HAP-1 (cell line): ENCODE measurements at regions not wholly inside any gene's neighbourhood (a gene's known extent, or its start where the extent isn't known, plus 50 kb on each side); places are given as distances from the start of the nearest gene placed in this dataset.
A peak's percentile ranks its signal among the peaks of the same experiment; 100 is the strongest.
"Not testable (repeated sequence)": the region's sequence is repeated elsewhere in the genome, so short reads cannot be mapped to it uniquely, and the experiment has no call there.

Experiments
- DNase-seq, 2 experiments: peaks; one replicate each; pipeline ENCODE4 v3.0.0-alpha.2; 2016 to 2020; ENCODE audit warnings: low spot score in 2 of 2
- H3K27me3 ChIP-seq: fragments of 250-450 bp; sonication (Bioruptor Pico); 2 replicates; pipeline ENCODE4 v1.5.1; 2020; ENCODE audit warnings: low read depth, mild to moderate bottlenecking, moderate library complexity
- H3K36me3 ChIP-seq: fragments of 250-450 bp; sonication (Bioruptor Pico); replicated peaks from 2 replicates; pipeline ENCODE4 v1.5.1; 2020; ENCODE audit warnings: mild to moderate bottlenecking
- H3K4me1 ChIP-seq: fragments of 250-450 bp; sonication (Bioruptor Pico); 2 replicates; pipeline ENCODE4 v1.5.1; 2020; ENCODE audit warnings: mild to moderate bottlenecking
- H3K4me3 ChIP-seq: fragments of 250-450 bp; sonication (Bioruptor Pico); 2 replicates; pipeline ENCODE4 v1.5.1; 2020; ENCODE audit warnings: mild to moderate bottlenecking, moderate library complexity
- H3K9me3 ChIP-seq: fragments of 250-450 bp; sonication (Bioruptor Pico); 2 replicates; pipeline ENCODE4 v1.5.1; 2020; ENCODE audit warnings: mild to moderate bottlenecking, moderate library complexity
- in situ Hi-C: fragments of 300-500 bp; cut with MboI; formaldehyde crosslinking; loops from 3 replicates; pipeline ENCODE4 v1.14.3; 2020; ENCODE audit warnings: low sequenced_read_pairs, inconsistent platforms, mixed read lengths

DNA sequence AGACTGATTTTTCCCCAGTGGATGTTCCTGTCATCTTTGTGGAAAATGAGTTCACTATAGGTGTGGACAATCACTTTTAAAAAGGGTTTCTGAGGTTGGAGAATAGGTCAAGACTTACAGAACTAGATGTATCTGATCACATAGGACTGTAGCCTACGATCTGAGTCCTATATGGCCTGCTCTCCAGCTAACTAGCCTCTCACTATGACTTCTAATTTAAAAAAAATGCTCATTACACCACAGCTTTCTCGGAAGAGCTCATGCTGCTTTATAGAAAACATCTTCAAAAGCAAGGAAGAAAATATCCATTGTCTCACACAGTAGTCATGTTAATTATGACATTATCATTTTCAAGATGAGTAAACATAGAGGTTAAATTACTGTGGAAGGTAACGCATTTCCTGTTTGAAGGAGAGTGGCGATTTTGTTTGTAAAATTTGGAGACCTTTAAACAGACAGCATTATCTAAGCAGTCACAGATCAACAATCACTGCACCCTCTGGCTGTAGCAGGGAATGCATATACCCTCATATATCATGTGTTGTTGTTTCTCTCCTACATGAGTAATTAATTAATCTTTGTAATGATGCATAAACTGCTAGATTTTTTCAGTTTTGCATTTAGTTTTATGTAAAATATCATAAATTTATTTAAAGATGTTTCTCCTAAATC, 573.7 kb downstream of the GABRG2 start:
- no peaks in the 10 kb centered on the region for H3K9me3 ChIP-seq
- H3K4me1 ChIP-seq = no peaks in the 10 kb centered on the region
- no peak overlapping the region for H3K4me3 ChIP-seq
- in situ Hi-C loops = no loop called here
- H3K27me3 ChIP-seq = no peaks in the 10 kb centered on the region
- DNase-seq = no peak
- H3K36me3 ChIP-seq = no peaks in the 10 kb centered on the region

DNA sequence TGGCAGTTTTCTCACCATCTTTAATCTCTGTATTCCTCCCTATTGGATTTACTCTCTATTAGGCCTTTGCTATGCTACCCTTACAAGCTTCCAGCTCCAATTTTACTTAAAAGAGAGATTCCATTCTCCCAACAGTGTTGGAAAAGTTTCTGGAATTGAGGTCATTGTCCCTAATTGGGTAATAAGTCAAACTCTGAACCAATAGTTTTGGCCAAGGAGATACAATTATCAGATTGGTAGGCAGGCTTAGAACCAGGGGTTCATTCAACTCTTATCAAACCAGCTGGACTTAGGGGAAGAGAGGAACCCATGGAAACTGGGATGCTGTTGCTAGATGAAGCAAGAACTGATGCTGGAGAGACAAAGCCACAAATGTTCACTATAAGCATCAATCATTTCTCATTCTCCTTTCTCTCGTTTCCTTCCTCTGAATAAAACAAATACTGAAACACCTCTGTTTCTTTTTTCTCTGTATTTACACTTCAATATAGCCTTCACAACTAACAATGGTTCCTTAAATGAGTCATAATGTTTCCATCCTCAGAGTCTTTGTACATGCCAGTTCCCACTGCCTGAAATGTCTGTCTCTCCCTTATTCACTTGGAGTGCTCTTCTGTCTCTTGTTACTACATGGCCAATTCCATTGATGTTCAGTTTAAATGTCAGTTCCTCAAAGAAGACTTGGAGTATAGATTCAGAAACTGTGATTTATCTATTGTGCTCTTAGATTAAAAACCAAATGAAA, 587.3 kb downstream of the GABRG2 start:
- no peaks in the 10 kb centered on the region for H3K4me1 ChIP-seq
- no peaks in the 10 kb centered on the region for H3K9me3 ChIP-seq
- H3K4me3 ChIP-seq = no peak overlapping the region
- DNase-seq = no peak
- no peaks in the 10 kb centered on the region for H3K36me3 ChIP-seq
- in situ Hi-C loops = no loop called here
- no peaks in the 10 kb centered on the region for H3K27me3 ChIP-seq

DNA sequence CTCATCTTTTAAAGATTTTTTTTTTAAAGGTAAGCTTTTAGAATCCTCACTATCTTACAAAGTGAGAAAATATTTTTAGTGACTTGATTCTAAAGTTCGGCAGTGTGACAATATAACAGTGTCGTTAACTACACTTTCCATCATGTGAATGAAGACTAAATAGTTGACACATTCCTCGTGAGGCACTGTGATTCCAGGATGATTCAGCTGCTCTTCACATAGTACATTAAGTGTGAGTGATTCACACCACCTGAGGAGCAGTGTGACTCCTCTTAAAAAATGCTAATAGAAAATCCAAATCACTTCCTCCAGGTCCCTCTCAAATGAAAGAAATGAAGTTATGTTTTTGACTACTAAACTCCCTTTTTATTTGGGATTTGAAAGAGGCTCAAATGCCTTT, 589.5 kb downstream of the GABRG2 start:
- H3K4me3 ChIP-seq = no peak overlapping the region
- no peak for DNase-seq
- in situ Hi-C loops = no loop called here
- H3K4me1 ChIP-seq = no peaks in the 10 kb centered on the region
- H3K36me3 ChIP-seq = no peaks in the 10 kb centered on the region
- H3K27me3 ChIP-seq = no peaks in the 10 kb centered on the region
- no peaks in the 10 kb centered on the region for H3K9me3 ChIP-seq

DNA sequence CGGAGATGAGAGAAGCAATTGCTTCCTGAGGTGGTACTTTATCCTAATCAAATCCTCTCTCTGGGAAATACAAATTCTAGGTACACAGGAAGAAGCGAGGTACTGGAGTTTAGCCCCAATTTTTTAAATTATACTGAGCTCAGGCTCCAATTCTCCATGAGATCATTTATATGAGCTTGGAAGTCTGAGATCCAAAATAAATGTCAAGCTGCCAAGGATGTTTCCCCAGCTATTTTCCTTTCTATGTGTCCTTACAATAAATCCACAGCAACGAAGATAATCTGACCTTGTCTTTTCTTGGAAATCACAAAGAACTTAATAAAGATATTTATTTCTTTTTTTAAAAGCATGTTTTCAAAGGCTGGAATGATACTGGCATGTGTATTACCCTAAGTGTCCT, 597.3 kb downstream of the GABRG2 start:
- H3K4me1 ChIP-seq = no peaks in the 10 kb centered on the region
- no peaks in the 10 kb centered on the region for H3K27me3 ChIP-seq
- H3K9me3 ChIP-seq = no peaks in the 10 kb centered on the region
- no peak overlapping the region for H3K4me3 ChIP-seq
- DNase-seq = no peak
- H3K36me3 ChIP-seq = no peaks in the 10 kb centered on the region
- in situ Hi-C loops = no loop called here

DNA sequence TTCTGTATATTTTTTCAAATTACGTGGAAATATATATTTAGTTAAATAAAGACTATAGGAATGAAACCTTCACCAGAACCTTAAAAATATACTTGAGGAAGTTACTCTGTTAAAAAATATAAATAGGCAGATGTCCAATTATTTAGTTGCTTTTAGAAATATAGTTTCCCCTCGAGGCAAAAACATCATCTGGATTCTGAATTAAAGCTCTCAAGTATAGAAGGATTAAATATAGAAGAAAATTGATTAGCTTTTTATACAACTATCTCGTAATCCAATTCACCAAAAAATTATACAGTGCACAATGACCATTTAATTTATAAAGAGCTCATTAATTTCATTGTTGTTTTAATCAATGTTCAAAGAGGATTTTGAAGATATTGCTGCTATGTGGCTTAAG, 601.4 kb downstream of the GABRG2 start:
- Histone ChIP-seq H3K27me3 (no peaks in the 10 kb centered on the region), H3K9me3 (no peaks in the 10 kb centered on the region), H3K4me1 (no peaks in the 10 kb centered on the region), H3K36me3 (no peaks in the 10 kb centered on the region), H3K4me3 (no peak overlapping the region)
- in situ Hi-C loops = no loop called here
- DNase-seq = no peak

DNA sequence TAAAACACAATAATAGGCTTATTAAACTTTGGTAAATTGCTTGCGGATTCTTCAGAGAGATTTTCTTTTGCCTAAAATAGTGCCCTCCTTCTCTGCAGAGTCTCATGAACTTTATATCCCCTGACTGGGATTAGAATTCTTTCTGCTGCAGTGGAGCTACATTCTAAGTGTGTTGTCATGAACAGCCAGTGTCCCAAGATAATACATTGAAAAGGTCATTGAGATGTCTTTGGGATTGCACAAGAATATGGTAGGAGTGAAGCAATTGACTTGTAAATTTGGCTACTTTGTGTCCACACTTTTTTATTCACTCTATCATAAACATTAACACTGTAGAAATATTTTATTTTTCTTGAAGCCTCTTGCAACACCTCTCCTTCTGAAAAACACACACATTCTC, 604.5 kb downstream of the GABRG2 start:
- no peak overlapping the region for H3K4me3 ChIP-seq
- no peaks in the 10 kb centered on the region for H3K27me3 ChIP-seq
- no peaks in the 10 kb centered on the region for H3K4me1 ChIP-seq
- in situ Hi-C loops = no loop called here
- no peaks in the 10 kb centered on the region for H3K9me3 ChIP-seq
- no peaks in the 10 kb centered on the region for H3K36me3 ChIP-seq
- no peak for DNase-seq

DNA sequence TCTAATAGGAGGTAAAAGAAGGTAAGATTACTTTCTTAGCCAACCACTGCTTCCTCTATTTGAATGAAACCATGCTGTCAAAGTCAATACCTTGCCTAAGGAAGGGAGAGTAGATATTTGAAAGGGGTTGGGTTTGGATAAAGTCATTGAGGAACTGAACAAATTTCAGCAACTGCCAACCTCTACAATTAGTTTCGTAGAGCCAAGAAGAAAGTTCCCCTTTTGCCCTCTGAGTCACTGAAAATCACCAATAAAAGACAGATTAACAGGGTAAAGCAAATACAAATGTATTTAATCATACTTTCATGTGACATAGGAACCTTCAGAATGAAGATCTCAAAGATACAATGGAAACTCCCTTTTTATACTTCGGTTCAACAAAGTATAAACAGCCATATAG, 615.7 kb downstream of the GABRG2 start:
- Histone ChIP-seq H3K36me3 (no peaks in the 10 kb centered on the region), H3K4me1 (no peaks in the 10 kb centered on the region), H3K4me3 (no peak overlapping the region), H3K9me3 (no peaks in the 10 kb centered on the region), H3K27me3 (no peaks in the 10 kb centered on the region)
- in situ Hi-C loops = no loop called here
- no peak for DNase-seq

DNA sequence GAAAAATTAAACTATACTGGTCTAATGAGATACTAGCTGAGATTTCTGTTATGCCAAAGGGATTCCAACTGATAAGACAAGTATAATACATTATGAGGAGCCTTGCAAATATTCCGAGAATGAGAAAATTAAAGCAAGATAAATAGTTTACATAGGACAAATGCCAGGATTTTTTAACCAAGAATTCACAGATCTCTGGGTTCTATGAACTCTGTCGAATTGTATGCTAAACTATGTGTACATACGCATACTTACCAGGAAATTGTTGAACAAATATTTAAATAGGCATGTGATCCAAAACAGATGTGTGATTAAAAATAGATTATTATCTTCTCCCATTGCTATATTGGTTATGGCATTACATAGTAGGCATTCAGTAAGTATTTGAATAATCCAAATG, 616.6 kb downstream of the GABRG2 start:
- Histone ChIP-seq H3K4me3 (no peak overlapping the region), H3K9me3 (no peaks in the 10 kb centered on the region), H3K36me3 (no peaks in the 10 kb centered on the region), H3K4me1 (no peaks in the 10 kb centered on the region), H3K27me3 (no peaks in the 10 kb centered on the region)
- DNase-seq = no peak
- in situ Hi-C loops = no loop called here

DNA sequence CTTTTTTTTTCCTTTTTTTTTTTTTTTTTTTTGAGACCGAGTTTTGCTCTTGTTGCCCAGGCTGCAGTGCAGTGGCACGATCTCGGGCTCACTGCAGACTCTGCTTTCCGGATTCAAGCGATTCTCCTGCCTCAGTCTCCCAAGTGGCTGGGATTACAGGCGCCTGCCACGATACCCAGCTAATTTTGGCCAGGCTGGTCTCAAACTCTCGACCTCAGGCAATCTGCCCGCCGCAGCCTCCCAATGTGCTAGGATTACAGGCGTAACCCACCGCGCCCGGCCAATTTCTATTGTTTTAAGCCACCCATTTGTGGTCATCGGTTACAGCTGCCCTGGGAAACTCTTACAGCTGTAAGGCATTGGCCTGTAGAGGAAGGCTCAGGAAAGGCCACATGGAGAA, 617.7 kb downstream of the GABRG2 start:
- H3K4me1 ChIP-seq = no peaks in the 10 kb centered on the region
- in situ Hi-C loops = no loop called here
- H3K9me3 ChIP-seq = no peaks in the 10 kb centered on the region
- H3K4me3 ChIP-seq = no peak overlapping the region
- no peak for DNase-seq
- H3K27me3 ChIP-seq = no peaks in the 10 kb centered on the region
- H3K36me3 ChIP-seq = no peaks in the 10 kb centered on the region

DNA sequence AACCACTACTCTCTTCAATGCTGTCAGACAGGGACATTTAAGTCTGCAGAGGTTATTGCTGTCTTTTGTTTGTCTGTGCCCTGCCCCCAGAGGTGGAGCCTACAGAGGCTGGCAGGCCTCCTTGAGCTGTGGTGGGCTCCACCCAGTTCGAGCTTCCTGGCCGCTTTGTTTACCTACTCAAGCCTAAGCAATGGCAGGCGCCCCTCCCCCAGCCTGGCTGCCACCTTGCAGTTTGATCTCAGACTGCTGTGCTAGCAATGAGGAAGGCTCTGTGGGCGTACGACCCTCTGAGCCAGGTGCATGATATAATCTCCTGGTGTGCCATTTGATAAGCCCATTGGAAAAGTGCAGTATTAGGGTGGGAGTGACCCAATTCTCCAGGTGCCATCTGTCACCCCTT, 628.7 kb downstream of the GABRG2 start:
- in situ Hi-C loops, H3K9me3 ChIP-seq, H3K27me3 ChIP-seq, H3K4me3 ChIP-seq, H3K36me3 ChIP-seq, H3K4me1 ChIP-seq: not testable (repeated sequence)
- peak in 1 of 2 experiments; percentile 7 for DNase-seq

DNA sequence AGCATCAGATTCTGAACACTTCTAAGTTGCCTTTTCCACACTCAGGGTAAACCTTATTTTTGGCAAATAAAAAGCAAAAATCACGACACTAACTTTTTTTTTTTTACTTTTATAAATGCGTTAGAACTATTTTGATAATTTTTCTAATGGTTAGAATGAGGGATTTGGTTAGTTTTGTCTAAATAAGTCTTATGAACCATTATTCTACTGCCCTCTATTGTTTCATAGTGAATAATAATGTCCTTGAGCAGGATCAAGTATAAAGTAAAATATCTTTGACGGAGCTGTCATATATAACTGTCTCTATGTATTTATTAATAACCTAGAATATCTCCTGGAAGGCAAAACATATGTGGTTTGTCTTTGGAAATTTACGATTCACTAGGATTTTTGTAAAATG, 631.8 kb downstream of the GABRG2 start:
- Histone ChIP-seq H3K36me3 (no peaks in the 10 kb centered on the region), H3K9me3 (no peaks in the 10 kb centered on the region), H3K4me1 (no peaks in the 10 kb centered on the region), H3K27me3 (no peaks in the 10 kb centered on the region), H3K4me3 (no peak overlapping the region)
- in situ Hi-C loops = no loop called here
- no peak for DNase-seq

DNA sequence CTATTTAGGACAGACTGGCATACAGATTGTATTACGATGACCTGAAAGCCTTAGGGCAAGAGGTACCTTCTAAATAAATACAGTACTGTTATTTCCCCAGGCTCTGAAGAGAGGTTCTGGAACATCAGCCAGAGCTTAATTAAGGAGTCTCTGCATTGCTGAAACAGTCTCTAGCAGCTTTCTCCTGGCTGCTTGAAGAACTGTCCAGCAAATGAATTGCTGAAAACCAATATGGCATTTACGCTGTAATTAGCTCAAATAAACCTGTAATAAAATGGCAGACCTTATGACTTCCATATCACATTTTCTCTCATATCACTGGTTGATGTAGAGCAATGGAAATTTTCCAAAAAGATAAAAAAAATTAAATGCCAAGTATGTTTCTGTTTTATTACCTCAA, 636.3 kb downstream of the GABRG2 start:
- Histone ChIP-seq H3K9me3 (no peaks in the 10 kb centered on the region), H3K27me3 (no peaks in the 10 kb centered on the region), H3K4me1 (no peaks in the 10 kb centered on the region), H3K4me3 (no peak overlapping the region), H3K36me3 (no peaks in the 10 kb centered on the region)
- in situ Hi-C loops = no loop called here
- DNase-seq = no peak

DNA sequence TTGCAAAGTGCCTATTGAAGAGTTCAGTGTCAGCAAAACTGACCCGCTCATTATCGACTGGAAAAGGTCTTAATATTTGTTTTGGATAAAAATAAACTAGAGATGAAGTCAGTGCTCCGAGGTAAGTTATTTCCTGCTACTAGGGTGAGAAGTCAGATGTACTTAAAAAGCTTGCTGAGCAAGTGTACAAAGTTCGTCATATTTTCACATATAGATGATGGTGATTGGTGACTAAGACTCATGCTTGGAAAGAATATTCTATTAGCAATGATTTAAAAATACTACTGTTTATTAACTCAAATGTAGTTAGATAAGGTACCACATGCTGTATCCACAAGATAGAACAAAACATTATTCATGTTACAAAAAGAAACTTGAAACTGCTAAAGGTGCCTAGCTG, 643.7 kb downstream of the GABRG2 start:
- no peaks in the 10 kb centered on the region for H3K4me1 ChIP-seq
- in situ Hi-C loops = no loop called here
- no peaks in the 10 kb centered on the region for H3K36me3 ChIP-seq
- H3K9me3 ChIP-seq = no peaks in the 10 kb centered on the region
- H3K4me3 ChIP-seq = no peak overlapping the region
- H3K27me3 ChIP-seq = no peaks in the 10 kb centered on the region
- DNase-seq = no peak

DNA sequence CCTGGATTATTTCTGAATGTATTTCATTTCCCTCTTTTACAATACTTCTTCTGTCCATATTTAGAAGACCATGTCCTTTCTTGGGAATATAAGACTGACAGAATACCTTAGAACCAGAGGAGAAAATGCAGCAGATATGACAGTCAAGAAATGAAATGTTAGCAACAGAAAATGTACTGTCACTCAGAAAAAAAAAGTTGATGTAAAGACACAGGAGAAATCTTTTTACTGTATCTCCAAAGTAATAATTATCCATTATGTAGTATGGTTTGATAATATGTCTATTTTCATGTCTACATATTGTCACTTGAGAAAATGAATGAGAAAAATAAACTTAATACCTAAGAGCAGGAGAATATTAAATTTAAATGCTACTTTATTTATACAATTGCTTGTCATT, 652.1 kb downstream of the GABRG2 start:
- Histone ChIP-seq H3K27me3 (no peaks in the 10 kb centered on the region), H3K36me3 (no peaks in the 10 kb centered on the region), H3K4me3 (no peak overlapping the region), H3K4me1 (no peaks in the 10 kb centered on the region), H3K9me3 (no peaks in the 10 kb centered on the region)
- DNase-seq = no peak
- in situ Hi-C loops = no loop called here

DNA sequence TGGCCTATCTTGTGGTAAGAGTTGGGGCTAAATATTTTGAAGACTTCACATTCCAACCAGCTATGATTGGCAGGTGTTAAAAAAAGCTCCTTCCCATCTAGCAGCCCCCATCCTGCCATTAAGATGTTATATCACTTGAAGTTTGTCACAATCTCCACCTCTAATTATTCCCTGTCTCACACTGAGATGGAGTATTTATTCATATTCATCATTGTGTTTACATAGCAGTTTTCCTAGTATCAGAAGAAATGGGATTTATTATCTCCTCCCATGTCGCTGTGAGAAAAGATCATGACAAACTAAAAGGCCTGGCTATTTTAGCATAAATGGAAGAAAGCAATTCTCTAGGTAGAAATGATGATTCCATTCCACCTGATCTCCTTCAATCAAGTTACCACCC, 653.6 kb downstream of the GABRG2 start:
- H3K27me3 ChIP-seq = no peaks in the 10 kb centered on the region

More for the DNA sequence above, 653.6 kb downstream of the GABRG2 start:
- Histone ChIP-seq H3K4me3 (no peak overlapping the region), H3K9me3 (no peaks in the 10 kb centered on the region), H3K4me1 (no peaks in the 10 kb centered on the region), H3K36me3 (no peaks in the 10 kb centered on the region)
- in situ Hi-C loops = no loop called here
- no peak for DNase-seq
